IPS DF 4.7 (cell line): ENCODE measurements at regions not wholly inside any gene's neighbourhood (a gene's known extent, or its start where the extent isn't known, plus 50 kb on each side); places are given as distances from the start of the nearest gene placed in this dataset.
"Not testable (repeated sequence)": the region's sequence is repeated elsewhere in the genome, so short reads cannot be mapped to it uniquely, and the experiment has no call there.

ENCODE experiments used
- DNase-seq: peaks from one replicate; pipeline ENCODE4 v3.0.0-alpha.2; 2013; ENCODE audit warnings: low spot score; ENCODE audit errors: extremely low read depth

DNA sequence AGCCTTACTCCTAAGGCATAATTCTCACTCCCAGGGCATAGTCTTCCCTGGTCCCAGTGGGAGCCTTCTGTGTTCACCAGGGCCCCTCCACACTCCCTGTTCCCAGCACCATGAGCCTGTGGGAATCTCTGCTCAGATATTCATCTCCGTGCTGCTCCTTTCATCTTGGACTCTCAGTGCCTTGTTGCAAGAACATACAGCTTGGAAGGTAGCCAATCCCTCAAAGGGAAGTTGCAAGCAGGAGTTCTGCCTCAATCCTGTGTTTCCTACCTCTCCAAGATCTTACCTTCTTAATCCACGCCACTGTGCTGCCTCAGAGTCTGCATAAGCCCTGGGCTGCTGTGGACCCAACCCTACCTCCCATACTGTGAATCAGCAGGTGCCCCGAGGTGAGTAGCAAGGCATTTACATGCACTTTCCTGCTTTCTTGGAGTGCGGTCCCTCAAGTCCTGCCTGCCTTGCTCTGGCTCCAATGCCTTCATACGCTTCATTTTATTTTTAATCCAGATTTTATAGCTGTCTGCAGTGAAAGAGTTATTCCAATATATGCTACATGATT lies 413.8 kb upstream of the RAB6C start:
- DNase-seq = no peak

- DNase-seq = not testable (repeated sequence)
These were observed 408.7 kb upstream of the RAB6C start for GRCh38 chr2:129570812-129571211.

GRCh38 chr2:129575431-129575830 lies 404.0 kb upstream of the RAB6C start:
- no peak for DNase-seq

GRCh38 chr2:129575880-129576279 lies 403.6 kb upstream of the RAB6C start:
- DNase-seq = no peak

GRCh38 chr2:129580001-129580400 lies 399.5 kb upstream of the RAB6C start:
- no peak for DNase-seq

DNA sequence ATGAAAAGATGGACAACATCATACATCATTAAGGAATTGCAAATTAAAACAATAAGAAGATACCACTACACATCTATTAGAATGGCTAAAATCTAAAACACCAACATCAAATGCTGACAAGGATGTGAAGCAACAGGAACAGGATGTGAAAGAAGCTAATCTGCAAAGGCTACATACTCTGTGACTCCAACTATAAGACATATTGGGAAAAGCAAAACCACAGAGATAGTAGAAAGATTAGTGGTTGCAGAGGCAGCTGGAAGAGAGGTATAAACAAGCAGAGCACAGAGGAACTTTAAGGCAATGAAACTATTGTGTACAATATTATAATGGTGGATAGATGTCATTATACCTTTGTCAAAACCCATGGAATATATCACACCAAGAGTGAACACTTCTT lies 393.7 kb upstream of the RAB6C start:
- DNase-seq = no peak

DNA sequence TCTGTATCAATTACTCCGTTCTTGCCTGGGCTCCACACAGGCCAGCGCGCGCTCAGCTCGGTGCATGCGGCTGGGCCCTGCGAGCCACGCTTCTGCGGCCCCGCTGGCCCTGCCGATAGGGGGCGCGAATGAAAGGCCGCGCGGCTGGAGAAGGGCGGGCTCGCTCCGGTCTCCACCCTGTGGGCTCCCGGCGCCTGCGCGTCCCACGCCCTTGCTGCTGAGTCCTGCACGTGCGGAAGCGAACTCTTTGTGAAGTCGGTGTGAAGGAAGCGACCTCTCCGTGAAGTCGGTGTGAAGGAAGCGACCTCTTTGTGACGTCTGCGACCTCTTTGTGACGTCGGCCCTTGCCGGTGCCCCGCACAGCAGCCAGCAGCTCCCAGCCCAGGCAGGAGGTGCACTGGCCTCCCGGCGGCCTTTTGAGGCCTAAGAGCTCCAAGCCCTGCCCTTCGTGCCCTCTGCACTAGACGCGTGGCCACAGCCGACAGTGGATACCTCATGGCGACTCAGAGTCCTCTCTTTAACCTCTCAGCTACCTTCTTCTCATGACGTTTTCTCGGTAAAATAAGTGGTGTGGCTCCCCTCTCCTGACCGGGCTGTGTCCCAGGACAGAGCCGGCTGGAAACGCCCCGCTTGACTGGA lies 391.9 kb upstream of the RAB6C start:
- no peak for DNase-seq

DNA sequence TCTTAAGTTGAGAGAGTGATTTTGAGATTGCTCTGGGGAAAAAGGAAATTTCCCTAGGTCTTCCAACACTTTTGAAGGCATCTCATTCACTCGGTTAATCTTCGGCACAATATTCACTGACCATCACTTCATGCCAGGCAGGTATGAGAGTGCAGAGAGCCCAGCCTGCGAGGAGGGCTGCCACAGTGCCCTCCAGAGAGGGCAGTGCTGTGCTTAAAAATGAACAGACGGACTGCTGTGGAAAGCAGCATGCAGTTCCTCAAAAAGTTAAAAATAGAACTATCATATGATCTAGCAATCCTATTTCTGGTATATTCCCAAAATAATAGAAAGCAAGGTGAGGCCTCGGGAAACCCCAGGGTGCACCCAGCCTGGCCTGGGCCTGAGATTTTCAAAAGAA lies 374.9 kb upstream of the RAB6C start:
- no peak for DNase-seq

- no peak for DNase-seq
These were observed 373.8 kb upstream of the RAB6C start for GRCh38 chr2:129605646-129606045.

DNA sequence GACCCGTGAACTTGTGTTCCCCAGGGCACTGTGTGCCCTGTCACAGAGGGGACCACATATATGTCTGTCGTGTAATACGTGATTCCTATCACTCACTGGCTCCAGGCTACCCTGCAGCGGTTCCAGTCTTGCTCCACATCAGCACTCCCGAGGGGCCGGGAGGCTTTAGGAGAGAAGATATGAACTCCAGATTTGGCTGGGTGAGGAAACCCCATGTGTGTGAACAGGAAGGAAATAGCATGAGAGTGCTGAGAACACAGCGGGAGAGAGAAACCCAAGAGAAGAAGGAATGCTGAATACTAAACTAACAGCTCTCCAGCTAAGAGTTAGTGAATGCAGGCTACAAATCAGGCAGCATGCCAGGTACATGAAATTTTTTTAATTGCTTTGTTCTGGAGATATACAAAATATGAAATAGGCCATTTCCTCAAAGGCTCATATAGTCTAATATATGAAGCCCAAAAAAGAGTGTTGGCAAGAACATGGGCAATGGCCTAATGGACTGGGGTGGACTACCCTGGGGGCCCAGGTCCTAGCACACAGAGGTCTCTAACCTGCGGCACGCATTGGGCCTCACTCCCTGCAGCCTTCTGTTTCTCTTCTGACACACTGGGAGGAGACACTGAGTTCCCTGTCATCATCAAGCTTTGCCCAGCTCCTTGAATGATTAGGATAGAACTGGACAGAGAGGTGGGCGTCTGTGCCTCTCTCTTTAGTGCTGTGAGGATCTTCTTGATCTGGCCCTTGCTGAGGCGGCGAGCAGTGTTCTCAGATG lies 372.8 kb upstream of the RAB6C start:
- DNase-seq = no peak

DNA sequence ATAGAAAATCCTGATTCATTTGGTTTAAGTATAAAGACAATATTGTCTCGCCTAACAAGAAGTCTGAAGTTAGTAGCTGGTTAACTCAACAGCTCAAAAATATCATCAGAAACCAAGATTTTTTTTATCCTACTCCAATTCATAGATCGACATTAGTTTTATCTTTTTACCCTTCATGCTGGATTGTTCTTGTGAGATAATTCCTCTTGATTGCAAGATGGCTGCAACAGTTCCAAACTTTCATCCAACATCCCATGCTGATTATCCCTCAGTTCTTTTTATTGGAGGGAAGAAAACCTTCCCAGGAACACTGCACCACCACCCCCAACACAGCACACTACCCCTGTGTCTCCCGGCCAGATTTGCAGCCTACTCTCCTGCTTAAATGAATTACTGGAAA lies 370.2 kb upstream of the RAB6C start:
- DNase-seq = no peak

DNA sequence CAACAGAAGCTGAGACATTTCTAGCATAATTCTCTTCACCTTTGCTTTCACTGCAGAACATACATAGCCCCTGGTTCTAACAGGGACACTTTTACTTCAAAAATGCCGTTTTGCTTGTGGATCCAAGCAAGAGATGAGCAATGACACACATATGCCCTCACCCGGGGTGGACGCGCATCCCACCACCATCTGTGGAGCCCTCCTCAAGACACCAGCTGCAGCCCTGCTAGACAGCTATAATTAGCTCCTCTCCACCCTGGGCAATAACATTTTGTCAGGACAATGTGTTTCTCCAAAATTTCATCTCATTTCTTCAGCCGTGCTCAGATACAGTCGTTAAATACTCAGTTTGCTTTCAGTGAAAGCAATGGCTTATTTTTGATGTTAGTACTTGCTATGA lies 368.7 kb upstream of the RAB6C start:
- no peak for DNase-seq

GRCh38 chr2:129611471-129611870 lies 368.0 kb upstream of the RAB6C start:
- DNase-seq = no peak

DNA sequence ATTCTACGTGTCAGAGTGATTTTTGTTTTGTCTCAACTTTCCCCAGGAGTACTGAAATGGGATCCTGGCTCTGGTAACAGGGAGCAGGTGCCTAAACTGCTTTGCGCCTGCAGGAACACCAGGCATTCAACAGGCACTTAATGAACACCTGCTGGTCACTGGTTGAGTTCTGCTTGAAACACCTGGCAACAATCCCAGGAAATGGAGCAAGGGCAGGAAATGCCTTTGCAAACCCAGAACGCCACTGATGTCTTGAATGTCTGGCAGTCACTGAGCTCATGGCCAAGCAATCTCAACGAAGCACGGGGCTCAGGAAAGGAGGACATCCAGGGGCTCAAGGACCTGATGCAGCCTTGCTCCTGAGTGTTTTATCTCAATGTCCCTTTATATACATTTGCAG lies 360.0 kb upstream of the RAB6C start:
- DNase-seq = no peak

DNA sequence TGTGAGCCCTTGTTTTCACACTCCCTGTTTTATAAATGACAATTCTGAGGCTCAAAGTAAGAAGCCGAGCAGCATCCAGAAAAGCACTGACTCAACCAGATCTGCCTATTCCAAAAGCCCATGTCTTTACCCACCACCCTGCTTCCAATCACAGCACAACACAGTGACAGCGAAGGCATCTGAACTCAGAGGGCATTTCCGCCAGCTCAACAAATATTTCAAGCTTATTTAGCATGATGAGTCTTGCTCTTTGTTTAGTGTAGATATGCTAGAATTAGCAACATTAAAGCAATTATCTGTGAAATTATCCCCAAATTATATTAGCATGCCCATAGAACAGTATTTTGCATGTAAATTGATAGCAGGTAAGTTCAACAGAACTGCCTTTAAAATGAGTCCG lies 359.1 kb upstream of the RAB6C start:
- no peak for DNase-seq

GRCh38 chr2:129623783-129624182 lies 355.7 kb upstream of the RAB6C start:
- no peak for DNase-seq

DNA sequence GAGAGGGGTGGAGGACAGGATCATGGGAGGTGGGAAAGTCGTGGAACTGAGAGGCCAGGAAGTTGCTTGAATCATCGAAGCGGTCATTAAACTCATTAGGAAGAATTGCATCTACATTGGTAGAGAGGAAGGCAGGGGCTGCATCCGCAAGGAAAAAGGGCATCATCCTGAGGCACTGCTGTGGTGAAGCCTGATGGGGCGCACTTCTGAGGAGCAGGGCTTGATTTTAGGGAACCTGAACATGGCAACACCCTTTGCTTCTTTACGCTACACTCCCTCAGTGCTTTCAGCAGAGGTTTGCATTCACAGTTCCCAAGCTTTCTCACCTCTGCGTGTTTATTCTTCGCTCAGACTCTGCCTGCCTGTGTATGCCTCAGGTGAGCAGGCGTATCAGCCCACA lies 352.0 kb upstream of the RAB6C start:
- no peak for DNase-seq

DNA sequence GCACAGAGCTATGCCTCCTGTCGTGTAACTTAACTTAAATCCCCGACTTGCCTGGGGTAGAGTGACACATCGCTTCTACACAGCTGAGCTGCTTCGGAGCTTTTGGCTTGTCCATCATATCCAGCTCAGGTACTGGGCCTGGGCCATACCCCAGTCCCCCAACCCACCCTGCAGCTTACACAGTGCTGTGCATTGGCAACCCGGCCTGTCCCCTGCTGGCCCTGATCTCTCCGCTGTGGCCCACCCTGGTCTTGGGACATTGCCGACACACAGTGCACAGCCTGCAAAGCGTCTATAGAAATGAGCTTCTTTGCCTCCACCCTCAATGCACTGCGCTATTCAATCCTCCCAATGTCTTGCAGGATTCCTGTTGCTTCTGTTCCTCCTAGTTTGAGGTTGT lies 342.8 kb upstream of the RAB6C start:
- DNase-seq = no peak

GRCh38 chr2:129641371-129641770 lies 338.1 kb upstream of the RAB6C start:
- DNase-seq = no peak

GRCh38 chr2:129642526-129643043 lies 336.9 kb upstream of the RAB6C start:
- DNase-seq = no peak

DNA sequence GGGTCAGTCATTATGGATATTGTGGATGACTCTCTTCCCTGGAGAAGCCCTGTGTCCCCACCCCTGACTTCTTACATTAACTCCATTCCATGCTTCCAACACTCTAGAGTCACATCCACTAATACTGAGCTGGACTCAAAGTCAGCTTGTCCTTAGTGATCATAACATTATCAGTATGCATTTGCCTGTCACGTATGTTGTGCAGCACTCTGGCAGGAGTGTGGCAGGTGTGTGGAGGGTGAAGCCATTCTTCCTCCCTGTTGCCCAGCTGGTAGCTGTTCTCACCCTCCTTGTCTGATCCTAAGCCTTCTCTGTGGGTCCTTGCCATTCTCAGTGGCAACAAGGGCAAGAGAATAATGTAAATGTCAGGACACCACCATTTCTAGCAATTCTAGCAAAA lies 334.1 kb upstream of the RAB6C start:
- DNase-seq = no peak

- DNase-seq = no peak
These were observed 333.4 kb upstream of the RAB6C start for GRCh38 chr2:129646107-129646506.

- no peak for DNase-seq
These were observed 326.2 kb upstream of the RAB6C start for GRCh38 chr2:129653246-129653645.
